Inflammatory macrophage treated with lipopolysaccharide for 4 hours (primary cell): ENCODE measurements at regions not wholly inside any gene's neighbourhood (a gene's known extent, or its start where the extent isn't known, plus 50 kb on each side); places are given as distances from the start of the nearest gene placed in this dataset.

Experiments used
- DNase-seq: peaks from one replicate; pipeline ENCODE4 v3.0.0-alpha.2; 2020

GRCh38 chr14:58784931-58785330, 147.2 kb downstream of the DACT1 start:
- DNase-seq: no peak

- DNase-seq: no peak
Measured at GRCh38 chr14:58785701-58786100, 147.9 kb downstream of the DACT1 start.

GRCh38 chr14:58787592-58787991, 149.8 kb downstream of the DACT1 start:
- no peak for DNase-seq

GRCh38 chr14:58788655-58789503, 151.1 kb downstream of the DACT1 start:
- no peak for DNase-seq

- DNase-seq: no peak
Measured at GRCh38 chr14:58789736-58790135, 152.0 kb downstream of the DACT1 start.

GRCh38 chr14:58792416-58792815, 154.7 kb downstream of the DACT1 start:
- no peak for DNase-seq

- DNase-seq: no peak
Measured at GRCh38 chr14:58793131-58793740, 155.5 kb downstream of the DACT1 start.

GRCh38 chr14:58794993-58795762, 157.4 kb downstream of the DACT1 start:
- DNase-seq: no peak

- DNase-seq: no peak
Measured at GRCh38 chr14:58796242-58797009, 158.7 kb downstream of the DACT1 start.

GRCh38 chr14:58797010-58797429, 159.3 kb downstream of the DACT1 start:
- no peak for DNase-seq

- no peak for DNase-seq
Measured at GRCh38 chr14:58798173-58798572, 160.4 kb downstream of the DACT1 start.

- peak; percentile 30 for DNase-seq
Measured at GRCh38 chr14:58801086-58801485, 163.3 kb downstream of the DACT1 start.

GRCh38 chr14:58805057-58805456, 167.3 kb downstream of the DACT1 start:
- DNase-seq: no peak

GRCh38 chr14:58805605-58806409, 168.0 kb downstream of the DACT1 start:
- no peak for DNase-seq

- peak; percentile 10 for DNase-seq
Measured at GRCh38 chr14:58807191-58807590, 169.4 kb downstream of the DACT1 start.

GRCh38 chr14:58808828-58809227, 171.1 kb downstream of the DACT1 start:
- DNase-seq: no peak

- no peak for DNase-seq
Measured at GRCh38 chr14:58809520-58809919, 171.8 kb downstream of the DACT1 start.

- no peak for DNase-seq
Measured at GRCh38 chr14:58812050-58812910, 174.5 kb downstream of the DACT1 start.

GRCh38 chr14:58813745-58814144, 176.0 kb downstream of the DACT1 start:
- no peak for DNase-seq

GRCh38 chr14:58814466-58814865, 176.7 kb downstream of the DACT1 start:
- no peak for DNase-seq

GRCh38 chr14:58815161-58815701, 177.5 kb downstream of the DACT1 start:
- no peak for DNase-seq
